Activated CD8-positive, alpha-beta T cell treated with anti-CD3 and anti-CD28 coated beads, Interleukin-2, amount 10 ng/mL, durations not matched to agents 7 days and 5 days (primary cell): ENCODE measurements at regions not wholly inside any gene's neighbourhood (a gene's known extent, or its start where the extent isn't known, plus 50 kb on each side); places are given as distances from the start of the nearest gene placed in this dataset.

Source experiments
- ATAC-seq: fragments of 150-1000 bp; cut with Tn5 transposase; one replicate; pipeline ENCODE4 v1.10.0; 2021; ENCODE audit warnings: moderate library complexity
- CTCF ChIA-PET: fragments of 350-600 bp; sonication (Branson Sonifier 250); formaldehyde crosslinking; loops from one replicate; lab custom pipeline; 2021; ENCODE audit warnings: antibody characterized with exemption; lab: Charles Lee
- POLR2A ChIA-PET: fragments of 350-600 bp; sonication (Branson Sonifier 250); formaldehyde crosslinking; loops from one replicate; lab custom pipeline; 2021; ENCODE audit warnings: antibody characterized with exemption; lab: Charles Lee
- DNase-seq: peaks from one replicate; pipeline ENCODE4 v3.0.0-alpha.2; 2020
- H3K27ac Mint-ChIP-seq: one replicate; pipeline ENCODE4 v1.8.0; 2021; ENCODE audit warnings: mild to moderate bottlenecking, mixed read lengths
- H3K27me3 Mint-ChIP-seq: one replicate; pipeline ENCODE4 v1.8.0; 2021; ENCODE audit warnings: low read depth, mixed read lengths
- H3K36me3 Mint-ChIP-seq: one replicate; pipeline ENCODE4 v1.8.0; 2021; ENCODE audit warnings: low read depth, mixed read lengths
- H3K4me1 Mint-ChIP-seq: one replicate; pipeline ENCODE4 v1.8.0; 2021; ENCODE audit warnings: low read depth, mixed read lengths
- H3K4me3 Mint-ChIP-seq: one replicate; pipeline ENCODE4 v1.8.0; 2021; ENCODE audit warnings: mild to moderate bottlenecking, mixed read lengths
- H3K9me3 Mint-ChIP-seq: one replicate; pipeline ENCODE4 v1.8.0; 2022; ENCODE audit warnings: mixed read lengths; ENCODE audit not compliant: insufficient read depth

DNA sequence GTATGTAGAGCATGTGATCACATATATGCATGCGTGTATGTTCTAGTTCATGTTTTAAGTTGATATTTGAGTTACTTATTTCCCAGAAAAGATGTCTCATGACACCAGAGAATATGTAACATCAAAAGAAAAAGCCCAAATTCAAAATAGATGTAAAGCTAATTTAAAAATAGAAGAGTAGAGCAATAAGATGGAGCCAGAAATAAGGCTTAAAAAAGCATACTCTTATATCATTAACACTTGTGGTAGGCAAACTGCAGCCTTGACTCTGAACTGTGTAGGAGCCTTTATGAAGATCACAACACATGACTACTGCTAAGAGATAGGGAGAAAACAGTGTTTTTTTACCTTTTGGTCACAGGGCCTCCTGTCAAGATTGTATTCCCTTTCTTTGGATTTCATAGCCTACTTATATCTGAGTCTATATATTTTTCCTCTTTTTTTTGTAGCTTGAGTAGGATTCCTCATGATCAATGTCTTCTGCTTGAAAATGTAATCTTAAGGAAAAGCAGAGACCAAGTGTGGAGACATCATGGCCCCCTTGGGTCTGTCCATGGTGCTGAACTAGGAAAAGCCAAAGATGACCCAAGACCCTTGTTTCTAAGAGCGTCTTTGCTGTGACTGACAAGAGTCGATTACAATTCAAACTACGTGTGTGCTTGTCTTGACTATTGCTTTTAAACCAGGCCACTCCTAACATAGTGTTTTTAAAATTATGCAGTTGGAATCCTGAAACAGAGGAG, 390.4 kb downstream of the SHISA9 start:
- H3K4me1 Mint-ChIP-seq = no peaks in the 10 kb centered on the region
- CTCF ChIA-PET = no interaction called here

DNA sequence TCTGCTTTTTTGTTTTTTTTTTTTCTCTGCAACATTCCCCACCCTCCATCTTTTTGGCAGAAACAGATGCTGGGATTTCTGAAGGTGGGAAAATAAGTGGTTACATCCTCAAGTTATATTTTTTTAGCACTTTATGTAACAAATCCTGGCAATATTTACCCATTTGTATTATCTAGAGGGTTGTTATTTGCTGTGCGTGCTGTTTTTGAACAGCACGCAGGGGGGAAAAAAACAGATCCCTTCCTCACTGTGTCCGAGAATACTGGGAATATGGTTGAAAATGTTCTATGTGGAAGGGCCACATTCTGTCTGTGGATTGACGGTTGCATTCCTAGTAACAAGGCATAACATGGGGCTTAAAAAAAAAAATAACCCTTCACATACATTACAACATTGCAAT, 394.8 kb downstream of the SHISA9 start:
- Mint-ChIP-seq H3K4me3 (no peak overlapping the region), H3K36me3 (no peaks in the 10 kb centered on the region), H3K9me3 (no peaks in the 10 kb centered on the region), H3K27me3 (no peaks in the 10 kb centered on the region), H3K27ac (no peak overlapping the region), H3K4me1 (no peaks in the 10 kb centered on the region)
- no peak for DNase-seq
- CTCF ChIA-PET = no interaction called here
- POLR2A ChIA-PET = no interaction called here
- no peak for ATAC-seq

More for the DNA sequence above, 390.4 kb downstream of the SHISA9 start:
- no peaks in the 10 kb centered on the region for H3K9me3 Mint-ChIP-seq
- H3K36me3 Mint-ChIP-seq = no peaks in the 10 kb centered on the region
- no peak for DNase-seq
- H3K4me3 Mint-ChIP-seq = no peak overlapping the region
- no peak overlapping the region for H3K27ac Mint-ChIP-seq
- POLR2A ChIA-PET = no interaction called here
- H3K27me3 Mint-ChIP-seq = no peaks in the 10 kb centered on the region
- ATAC-seq = no peak

DNA sequence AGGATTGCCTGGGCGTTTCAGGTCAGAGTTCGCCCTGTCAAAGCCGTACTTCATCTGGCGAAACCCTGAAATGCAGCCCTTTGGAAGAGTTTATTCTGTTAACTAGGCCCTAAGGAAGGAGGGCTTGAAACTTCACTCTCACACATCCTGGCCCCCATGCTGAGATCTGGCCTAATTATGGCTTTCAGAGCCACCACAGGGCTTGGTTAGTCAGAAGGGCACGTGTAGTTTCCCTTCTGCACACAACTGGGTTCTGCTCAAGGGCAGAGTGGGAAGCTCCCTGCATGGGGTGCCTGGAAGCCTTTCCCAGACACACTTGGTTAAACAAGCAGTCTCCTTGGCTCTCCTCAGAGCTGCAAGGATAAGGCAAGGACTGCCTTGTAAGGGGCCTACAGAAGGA, 397.3 kb downstream of the SHISA9 start:
- DNase-seq = no peak
- Mint-ChIP-seq H3K27ac (no peak overlapping the region), H3K4me3 (no peak overlapping the region), H3K4me1 (no peaks in the 10 kb centered on the region), H3K9me3 (no peaks in the 10 kb centered on the region), H3K27me3 (no peaks in the 10 kb centered on the region), H3K36me3 (no peaks in the 10 kb centered on the region)
- ChIA-PET POLR2A (no interaction called here), CTCF (no interaction called here)
- ATAC-seq = no peak

DNA sequence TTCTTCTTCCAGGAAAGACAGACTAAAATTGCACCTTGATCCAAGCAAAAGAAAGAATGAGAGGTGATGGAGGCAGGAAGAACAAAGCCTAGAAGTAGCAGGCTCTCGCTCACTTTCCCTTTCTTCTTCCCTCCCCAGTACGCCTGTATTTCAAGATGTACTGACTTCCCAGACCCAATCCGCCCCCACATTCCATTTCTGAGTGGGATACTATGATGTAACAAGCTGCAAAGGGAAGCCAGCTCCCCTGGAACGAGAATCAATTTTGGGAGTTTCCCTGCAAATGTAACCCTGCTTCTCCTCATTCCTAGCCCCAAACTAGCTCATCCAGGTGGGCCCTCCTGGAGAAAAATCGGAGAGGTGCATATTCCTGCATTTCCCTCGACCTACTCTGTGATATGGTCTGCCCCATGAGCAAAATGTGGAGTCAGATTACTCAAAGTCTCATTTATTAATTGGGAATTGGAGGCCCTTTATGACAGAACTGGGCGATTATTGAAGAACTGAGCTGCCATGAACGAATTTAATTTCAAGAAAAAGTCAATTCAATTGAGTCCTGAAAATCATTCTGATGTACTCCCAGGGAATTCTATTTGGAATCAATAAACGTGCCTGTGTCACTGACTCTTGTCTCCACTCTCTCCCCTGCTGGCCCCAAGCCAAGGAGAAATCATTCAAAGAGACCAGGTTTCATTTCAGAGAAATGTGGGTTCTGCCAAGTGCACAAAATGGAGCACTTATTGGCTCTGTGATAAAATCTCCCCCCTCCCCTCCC, 398.9 kb downstream of the SHISA9 start:
- POLR2A ChIA-PET = no interaction called here
- Mint-ChIP-seq H3K4me3 (no peak overlapping the region), H3K27ac (no peak overlapping the region), H3K9me3 (no peaks in the 10 kb centered on the region), H3K27me3 (no peaks in the 10 kb centered on the region), H3K4me1 (no peaks in the 10 kb centered on the region), H3K36me3 (no peaks in the 10 kb centered on the region)
- CTCF ChIA-PET = no interaction called here
- no peak for ATAC-seq
- no peak for DNase-seq

DNA sequence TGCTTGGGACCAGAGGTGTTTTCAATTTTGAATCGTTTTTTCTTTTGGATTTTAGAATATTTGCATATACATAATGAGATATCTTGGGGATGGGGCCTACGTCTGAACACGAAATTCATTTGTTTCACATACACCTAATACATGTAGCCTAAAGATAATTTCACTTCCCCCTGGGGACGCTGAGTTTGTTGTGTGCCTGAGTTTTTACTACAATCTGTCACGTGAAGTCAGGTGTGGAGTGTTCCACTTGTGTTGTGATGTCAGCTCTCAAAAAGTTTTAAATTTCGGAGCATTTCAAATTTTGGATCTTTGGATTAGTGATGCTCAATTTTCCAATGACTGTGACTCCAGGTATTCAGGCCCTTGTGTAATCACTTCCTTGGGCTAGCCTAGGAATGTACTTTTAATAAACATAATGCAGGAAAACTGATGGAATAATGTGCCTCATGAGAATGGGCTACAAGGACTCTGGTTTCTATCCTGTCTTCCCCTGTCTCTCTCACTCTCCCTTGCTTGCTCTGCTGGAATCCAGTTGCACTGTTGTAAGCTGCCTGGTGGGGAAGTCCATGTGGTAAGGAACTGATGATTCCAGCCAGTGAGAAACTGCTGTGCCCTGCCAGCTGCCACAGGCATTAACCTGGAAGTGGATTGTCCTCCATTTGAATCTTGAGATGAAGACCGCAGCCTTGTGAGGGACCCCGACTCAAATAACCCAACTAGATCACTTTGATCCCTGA, 403.8 kb downstream of the SHISA9 start:
- ATAC-seq (no peak), DNase-seq (no peak)
- H3K27ac Mint-ChIP-seq = no peak overlapping the region
- H3K36me3 Mint-ChIP-seq = no peaks in the 10 kb centered on the region
- H3K4me1 Mint-ChIP-seq = no peaks in the 10 kb centered on the region
- POLR2A ChIA-PET = no interaction called here
- CTCF ChIA-PET = no interaction called here
- H3K27me3 Mint-ChIP-seq = no peaks in the 10 kb centered on the region
- H3K4me3 Mint-ChIP-seq = no peak overlapping the region
- peaks cover 3% of the 10 kb centered on the region for H3K9me3 Mint-ChIP-seq

DNA sequence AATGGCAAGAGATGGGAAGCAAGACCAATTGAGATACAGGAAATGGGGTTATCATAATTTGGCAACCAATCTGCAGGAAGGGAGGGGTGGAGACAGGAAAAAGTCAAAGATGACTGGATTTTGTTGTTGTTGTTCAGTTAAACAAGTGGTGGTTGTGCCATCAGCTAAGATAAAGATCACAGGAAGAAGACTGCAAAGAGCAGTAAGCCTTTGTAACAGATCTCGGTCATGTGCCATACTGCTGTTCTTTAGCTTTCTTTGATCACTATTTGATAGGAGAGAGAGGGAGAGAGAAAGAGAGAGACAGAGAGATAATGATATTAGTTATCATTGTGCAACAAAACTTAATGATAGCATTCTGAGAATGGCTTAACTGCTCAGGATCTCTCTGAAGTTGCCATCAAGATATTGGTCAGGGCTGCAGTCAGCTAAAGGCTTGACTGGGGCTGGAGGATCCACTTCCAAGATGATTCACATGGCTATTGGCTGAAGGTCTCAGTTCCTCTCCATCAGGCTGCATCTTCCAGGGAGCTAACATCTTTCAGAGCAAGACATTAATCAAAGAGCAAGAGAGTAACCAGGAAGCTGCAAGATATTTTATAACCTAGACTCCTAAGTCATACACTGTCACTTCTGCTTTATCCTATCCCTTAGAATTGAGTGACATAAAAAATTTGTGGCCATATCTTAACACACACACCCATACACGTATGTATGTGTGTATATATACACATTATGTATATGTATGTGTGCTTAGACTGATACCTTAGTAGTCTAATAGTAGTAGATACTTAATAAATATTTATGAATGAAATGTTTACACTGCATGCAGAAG, 405.0 kb downstream of the SHISA9 start:
- ChIA-PET CTCF (no interaction called here), POLR2A (no interaction called here)
- Mint-ChIP-seq H3K4me3 (no peak overlapping the region), H3K27me3 (no peaks in the 10 kb centered on the region), H3K27ac (no peak overlapping the region), H3K36me3 (no peaks in the 10 kb centered on the region), H3K9me3 (peaks cover 3% of the 10 kb centered on the region), H3K4me1 (no peaks in the 10 kb centered on the region)
- DNase-seq (no peak), ATAC-seq (no peak)

DNA sequence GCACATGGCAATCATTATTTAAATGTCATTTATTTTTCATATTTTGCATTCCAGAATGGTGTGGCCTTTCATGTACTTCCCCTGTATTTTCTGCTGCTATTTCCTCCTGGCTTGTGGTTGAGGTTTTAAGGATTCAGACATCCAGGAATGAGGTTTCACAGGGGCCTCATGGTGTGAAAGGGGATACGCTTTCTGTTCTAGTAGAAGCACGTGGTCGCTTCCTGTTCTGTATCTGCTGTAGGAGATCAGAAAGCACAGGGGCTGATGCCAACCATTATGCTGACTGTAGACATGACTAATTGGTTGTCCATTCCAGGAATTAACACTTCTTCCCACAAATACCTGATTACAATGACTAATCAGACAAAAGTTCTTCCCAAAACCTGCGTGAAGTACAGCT, 405.9 kb downstream of the SHISA9 start:
- H3K36me3 Mint-ChIP-seq = no peaks in the 10 kb centered on the region
- H3K9me3 Mint-ChIP-seq = peaks cover 3% of the 10 kb centered on the region
- no peak for DNase-seq
- H3K27ac Mint-ChIP-seq = no peak overlapping the region
- ChIA-PET POLR2A (no interaction called here), CTCF (no interaction called here)
- H3K4me1 Mint-ChIP-seq = no peaks in the 10 kb centered on the region
- H3K4me3 Mint-ChIP-seq = no peak overlapping the region
- no peaks in the 10 kb centered on the region for H3K27me3 Mint-ChIP-seq
- ATAC-seq = no peak

DNA sequence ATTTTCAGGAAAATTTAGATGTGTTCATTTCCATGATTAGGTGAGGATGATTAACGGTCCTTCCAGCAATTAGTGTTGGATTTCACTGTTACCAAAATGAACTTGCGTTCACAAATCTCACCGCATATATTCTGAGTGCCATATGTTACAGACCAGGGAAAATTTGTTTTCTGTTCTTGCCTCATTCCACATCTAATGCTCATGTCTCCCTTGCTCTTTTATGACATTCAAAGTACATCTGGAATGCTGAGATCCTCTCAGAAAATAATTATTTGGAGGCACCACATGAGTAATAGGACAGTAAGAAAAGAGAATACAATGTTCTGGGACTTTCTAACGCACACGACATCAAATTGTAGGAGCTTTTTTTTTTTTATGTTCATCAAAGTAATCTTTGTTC, 406.5 kb downstream of the SHISA9 start:
- ChIA-PET POLR2A (no interaction called here), CTCF (no interaction called here)
- no peaks in the 10 kb centered on the region for H3K4me1 Mint-ChIP-seq

DNA sequence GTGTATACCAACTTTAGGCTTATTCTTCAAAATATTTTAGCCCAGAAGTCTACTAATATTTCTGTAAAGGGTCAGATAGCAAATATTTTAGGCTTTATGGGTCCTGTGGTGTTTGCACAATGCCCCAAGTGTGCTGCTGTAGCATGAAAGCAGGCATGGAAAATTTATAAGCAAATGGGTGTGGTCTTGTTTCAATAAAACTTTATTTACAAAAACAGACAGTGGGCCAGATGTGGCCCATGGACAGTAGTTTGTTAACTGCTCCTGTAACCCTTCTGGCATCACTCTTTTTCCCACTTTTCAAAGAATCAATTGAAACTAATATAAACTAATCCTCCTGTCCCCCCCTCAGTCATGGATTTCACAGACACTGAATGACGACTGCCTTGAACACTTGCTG, 410.7 kb downstream of the SHISA9 start:
- no peak for ATAC-seq
- no peak overlapping the region for H3K27ac Mint-ChIP-seq
- no peaks in the 10 kb centered on the region for H3K36me3 Mint-ChIP-seq
- peaks cover 3% of the 10 kb centered on the region for H3K9me3 Mint-ChIP-seq
- H3K4me1 Mint-ChIP-seq = no peaks in the 10 kb centered on the region
- no peak overlapping the region for H3K4me3 Mint-ChIP-seq
- DNase-seq = no peak
- ChIA-PET CTCF (no interaction called here), POLR2A (no interaction called here)
- H3K27me3 Mint-ChIP-seq = no peaks in the 10 kb centered on the region

More for the DNA sequence above, 406.5 kb downstream of the SHISA9 start:
- Mint-ChIP-seq H3K36me3 (no peaks in the 10 kb centered on the region), H3K27me3 (no peaks in the 10 kb centered on the region), H3K4me3 (no peak overlapping the region), H3K27ac (no peak overlapping the region), H3K9me3 (peaks cover 3% of the 10 kb centered on the region)
- DNase-seq (no peak), ATAC-seq (no peak)

DNA sequence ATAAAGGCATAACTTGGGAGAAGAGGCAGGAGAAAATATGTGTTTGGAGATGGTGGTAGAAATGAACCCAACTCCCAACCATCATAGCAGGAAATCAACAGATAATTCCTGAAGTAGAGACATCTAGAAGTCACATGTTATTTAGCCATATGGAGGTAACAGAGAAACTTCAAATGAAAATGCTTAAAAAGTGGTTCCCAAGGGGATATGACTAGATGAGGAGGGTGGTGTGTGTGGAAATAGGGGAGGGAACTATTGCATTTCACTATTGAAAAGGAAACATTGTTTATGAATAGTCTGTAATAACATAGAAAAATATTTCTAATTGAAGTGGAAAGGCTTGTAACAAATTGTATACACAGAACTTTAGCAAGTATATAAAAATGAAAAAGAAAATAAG, 412.0 kb downstream of the SHISA9 start:
- CTCF ChIA-PET = no interaction called here
- POLR2A ChIA-PET = no interaction called here
- Mint-ChIP-seq H3K4me3 (no peak overlapping the region), H3K4me1 (no peaks in the 10 kb centered on the region), H3K27me3 (no peaks in the 10 kb centered on the region), H3K36me3 (no peaks in the 10 kb centered on the region), H3K27ac (no peak overlapping the region), H3K9me3 (peaks cover 3% of the 10 kb centered on the region)
- no peak for DNase-seq
- ATAC-seq = no peak

DNA sequence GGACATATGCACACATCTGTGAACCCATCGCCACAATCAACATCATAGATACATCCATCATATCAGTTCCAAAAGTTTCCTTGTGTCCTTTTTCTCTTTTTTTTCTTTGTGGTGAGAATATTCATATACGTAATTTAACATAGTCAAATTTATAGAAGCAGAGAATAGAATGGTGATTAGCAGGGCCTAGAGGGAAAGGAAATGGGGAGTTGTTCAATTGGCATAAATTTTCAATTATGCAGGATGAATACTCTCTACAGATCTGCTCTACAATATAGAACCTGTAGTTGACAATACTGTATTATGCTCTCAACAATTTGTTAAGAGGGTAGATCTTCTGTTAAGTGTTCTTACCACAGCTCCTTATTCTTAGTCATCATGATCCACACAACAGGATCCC, 413.2 kb downstream of the SHISA9 start:
- no peak overlapping the region for H3K27ac Mint-ChIP-seq
- H3K4me3 Mint-ChIP-seq = no peak overlapping the region
- H3K27me3 Mint-ChIP-seq = no peaks in the 10 kb centered on the region
- no peak for ATAC-seq
- ChIA-PET CTCF (no interaction called here), POLR2A (no interaction called here)
- H3K4me1 Mint-ChIP-seq = no peaks in the 10 kb centered on the region
- no peaks in the 10 kb centered on the region for H3K36me3 Mint-ChIP-seq
- no peak for DNase-seq
- no peaks in the 10 kb centered on the region for H3K9me3 Mint-ChIP-seq
